Erythroblast (primary cell): ENCODE measurements at regions not wholly inside any gene's neighbourhood (a gene's known extent, or its start where the extent isn't known, plus 50 kb on each side); places are given as distances from the start of the nearest gene placed in this dataset.

ENCODE experiments used
- DNase-seq, 2 experiments: peaks; one replicate each; lab custom pipeline; 2025; lab: John Stamatoyannopoulos, UW
- GATA1 ChIP-seq: IDR thresholded peaks from 2 replicates; pipeline ENCODE4 v1.6.1; 2011; ENCODE audit warnings: low read depth, mild to moderate bottlenecking, control low read depth, low read length, moderate library complexity
- POLR2A ChIP-seq: IDR thresholded peaks from 2 replicates; pipeline ENCODE4 v1.6.1; 2011; ENCODE audit warnings: mild to moderate bottlenecking, low read length

DNA sequence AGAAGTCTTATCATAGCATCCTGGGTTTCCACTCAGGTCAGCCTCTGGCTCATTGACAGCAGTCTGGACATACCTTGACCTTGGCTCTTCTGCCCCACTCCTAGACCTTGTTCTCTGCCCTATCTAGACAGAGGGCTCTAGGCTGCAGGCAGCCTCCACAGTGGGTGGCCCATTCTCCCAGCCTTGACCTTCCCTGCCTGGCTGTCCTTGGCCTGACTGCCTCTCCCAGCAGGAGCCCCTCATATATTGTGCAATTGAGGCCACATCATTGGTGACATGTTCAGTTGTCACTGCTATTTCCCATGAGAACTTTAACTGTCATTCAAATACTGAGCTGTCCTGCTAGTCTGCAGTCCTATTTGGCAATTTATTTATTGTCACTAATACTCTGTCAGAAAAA lies 503.4 kb downstream of the PLXNA4 start:
- DNase-seq = no peak
- TF ChIP-seq POLR2A (no peak), GATA1 (no peak)

DNA sequence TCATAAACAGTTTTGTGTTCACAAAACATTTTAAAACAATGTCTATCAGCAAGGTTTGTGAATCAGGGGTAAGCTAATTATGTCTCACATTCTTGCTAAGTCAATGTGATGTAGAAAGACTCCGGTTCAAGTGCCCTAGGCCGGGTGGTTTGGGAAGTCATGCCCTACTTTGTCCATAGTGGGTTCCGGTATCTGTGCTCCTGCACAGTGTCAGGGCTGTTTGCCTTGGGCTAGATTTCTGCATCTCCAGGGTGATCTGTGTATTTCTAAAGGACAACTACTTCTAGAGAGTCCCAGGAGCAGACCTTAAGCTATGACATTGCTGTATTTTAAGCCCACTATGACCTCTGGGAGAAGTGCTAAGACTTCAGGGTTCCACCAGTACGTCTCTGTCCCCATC lies 504.1 kb downstream of the PLXNA4 start:
- TF ChIP-seq GATA1 (no peak), POLR2A (no peak)
- no peak for DNase-seq

DNA sequence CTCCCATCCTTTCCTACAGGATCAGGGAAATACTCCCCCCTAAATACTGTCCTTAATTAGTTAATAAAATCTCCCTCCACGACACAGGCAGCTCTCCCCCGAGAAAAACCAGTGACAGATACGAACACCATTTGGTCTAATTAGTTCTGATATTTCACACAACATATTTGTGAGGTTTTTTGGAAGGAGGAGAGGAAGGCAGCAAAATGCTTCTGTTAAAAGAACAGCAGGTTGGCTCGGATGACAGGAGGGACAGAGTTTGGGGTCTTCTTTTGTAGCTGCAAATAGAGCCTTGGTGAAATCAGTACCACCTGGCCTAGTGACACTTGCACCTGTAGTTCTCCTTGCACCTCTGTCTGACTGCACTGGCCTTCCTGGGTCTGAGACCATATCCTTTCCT lies 507.0 kb downstream of the PLXNA4 start:
- DNase-seq = no peak
- no peak for TF ChIP-seq POLR2A
- no peak for TF ChIP-seq GATA1

DNA sequence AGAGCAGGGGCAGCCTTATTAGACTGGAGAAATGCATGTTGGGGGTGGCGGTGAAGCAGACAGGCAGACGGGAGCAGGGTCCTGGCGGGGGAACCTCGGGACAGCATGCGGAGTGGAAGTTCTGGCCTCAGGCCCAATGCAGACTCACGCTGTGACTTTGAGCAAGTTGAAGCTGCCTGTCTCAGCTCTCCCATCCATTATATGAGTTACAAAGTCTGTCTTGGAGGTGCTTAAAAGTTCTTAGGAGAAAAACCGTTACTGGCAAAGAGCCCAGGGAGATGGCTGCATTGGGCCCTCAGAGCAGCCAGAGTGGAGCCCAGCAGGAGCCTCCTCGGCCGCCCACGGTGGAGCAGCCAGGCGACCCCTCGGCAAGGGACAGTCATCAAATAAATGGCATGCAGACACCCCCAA lies 509.5 kb downstream of the PLXNA4 start:
- no peak for DNase-seq
- TF ChIP-seq GATA1 (no peak), POLR2A (no peak)

DNA sequence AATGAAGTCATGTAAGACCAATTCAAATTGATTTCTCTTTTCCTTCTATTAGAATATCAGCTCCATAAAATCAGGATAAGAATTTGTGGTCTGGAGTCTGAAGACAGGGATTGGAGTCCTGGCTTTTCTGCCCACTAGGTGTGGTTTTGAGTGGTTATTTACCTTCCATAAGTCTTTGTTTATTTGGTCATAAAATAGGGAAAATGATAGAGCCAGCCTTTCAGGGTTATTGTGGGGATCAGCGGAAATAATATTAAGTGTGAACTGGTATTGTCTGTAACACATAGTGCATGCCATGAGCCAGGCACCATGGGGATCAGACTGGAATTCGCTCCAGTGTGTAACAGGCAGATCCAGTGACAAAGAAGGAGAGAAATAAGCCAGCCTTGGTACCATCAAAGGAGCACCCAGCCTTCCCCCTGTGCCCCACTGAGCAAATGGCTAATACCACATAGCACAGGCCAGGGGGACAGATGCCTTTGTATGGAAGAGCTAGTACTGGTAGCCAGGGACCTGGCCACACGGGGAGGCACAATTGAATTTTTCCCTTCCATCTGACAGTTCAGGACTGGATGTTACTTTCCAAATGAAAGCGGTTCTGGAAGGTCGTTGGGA lies 509.7 kb upstream of the PODXL start:
- DNase-seq = no peak
- TF ChIP-seq POLR2A = no peak
- no peak for TF ChIP-seq GATA1

DNA sequence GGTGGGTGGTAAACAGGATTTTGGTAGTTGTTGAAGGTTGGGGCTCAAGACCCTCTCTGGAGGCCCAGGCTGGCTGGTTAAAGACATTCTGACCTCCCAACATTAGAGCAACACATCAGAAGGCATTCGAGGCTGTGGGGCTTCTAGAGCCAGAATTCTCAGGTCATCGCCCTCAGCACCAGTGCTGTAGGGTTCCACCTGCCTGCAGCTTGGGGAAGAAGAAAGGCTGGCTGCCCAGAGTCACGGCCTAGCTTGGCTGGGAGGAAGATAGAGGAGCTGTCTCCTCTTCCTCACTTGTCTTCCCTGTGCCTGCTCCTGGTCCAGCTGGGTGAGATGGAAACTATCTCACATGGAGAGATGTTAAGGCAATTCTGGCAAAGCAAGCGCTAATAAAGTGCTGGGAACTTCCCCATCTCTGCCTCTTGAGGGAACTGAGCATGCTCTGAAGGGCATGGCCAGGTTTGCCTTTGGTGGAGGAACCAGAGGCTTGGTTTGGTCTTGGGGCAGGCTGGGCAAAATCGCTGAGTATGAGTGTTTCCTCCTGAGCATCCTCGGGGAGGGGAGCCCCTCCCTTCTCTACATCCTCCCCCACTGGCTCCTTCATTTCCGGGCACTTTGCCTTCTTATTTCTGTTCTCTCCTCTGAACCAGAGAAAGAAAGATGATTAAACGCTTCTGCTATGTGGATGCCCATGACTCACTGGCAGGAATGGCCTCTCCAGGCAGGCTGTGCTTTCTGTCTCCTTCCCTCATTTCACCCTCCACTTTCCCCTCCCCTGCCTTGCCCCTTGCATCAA lies 509.0 kb upstream of the PODXL start:
- no peak for DNase-seq
- TF ChIP-seq GATA1 (no peak), POLR2A (no peak)

DNA sequence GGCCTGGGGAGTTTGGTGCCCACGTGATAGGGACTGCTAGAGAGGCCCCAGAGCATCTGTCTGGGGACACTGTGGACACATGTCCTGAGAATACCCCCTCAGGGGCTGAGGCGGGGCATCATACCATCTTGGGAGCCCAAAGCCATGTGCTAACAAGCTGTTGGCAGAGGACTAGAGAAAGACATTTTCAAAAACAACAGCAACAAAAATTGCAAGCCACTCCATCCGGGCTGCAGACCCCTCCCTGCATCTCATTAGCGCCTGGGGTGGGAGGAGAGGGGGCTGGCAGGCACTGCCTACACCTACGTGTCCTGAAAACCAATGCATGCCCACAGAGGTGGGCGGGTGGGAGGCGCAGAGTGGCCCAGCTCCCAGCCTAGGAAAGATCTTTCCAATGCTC lies 507.4 kb upstream of the PODXL start:
- DNase-seq = no peak
- TF ChIP-seq GATA1 = no peak

DNA sequence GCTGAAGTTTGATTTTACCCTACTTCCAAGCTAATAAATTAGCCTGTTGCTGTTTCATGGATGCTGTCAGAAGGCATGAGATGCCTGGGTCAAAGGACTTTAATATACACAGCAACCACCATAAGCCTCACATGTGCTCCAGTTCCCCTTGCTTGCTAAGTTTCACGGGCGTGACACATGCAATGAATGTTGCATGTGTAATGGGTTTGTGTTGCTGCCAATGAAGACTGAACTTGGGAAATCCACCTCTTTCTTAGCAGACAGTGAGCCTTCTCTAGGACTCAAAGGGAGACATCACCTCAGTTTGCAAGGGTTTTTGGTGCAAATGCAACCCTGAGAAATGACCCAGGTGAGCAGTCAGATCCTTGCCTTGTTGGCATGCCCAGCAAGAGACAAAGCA lies 505.5 kb upstream of the PODXL start:
- TF ChIP-seq GATA1 (no peak), POLR2A (no peak)
- DNase-seq = no peak

DNA sequence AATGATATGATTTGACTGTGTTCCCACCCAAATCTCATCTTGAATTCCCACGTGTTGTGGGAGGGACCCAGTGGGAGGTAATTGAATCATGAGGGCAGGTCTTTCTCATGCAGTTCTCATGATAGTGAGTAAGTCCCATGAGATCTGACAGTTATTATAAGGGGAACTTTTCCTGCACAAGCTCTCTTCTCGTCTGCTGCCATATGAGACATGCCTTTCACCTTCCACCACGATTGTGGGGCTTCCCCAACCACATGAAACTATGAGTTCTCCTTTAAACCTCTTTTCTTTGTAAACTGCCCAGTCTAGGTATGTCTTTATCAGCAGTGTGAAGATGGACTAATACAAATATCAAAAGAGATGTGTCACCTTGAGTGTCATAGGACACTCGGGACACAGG lies 502.7 kb upstream of the PODXL start:
- TF ChIP-seq GATA1 (no peak), POLR2A (no peak)

DNA sequence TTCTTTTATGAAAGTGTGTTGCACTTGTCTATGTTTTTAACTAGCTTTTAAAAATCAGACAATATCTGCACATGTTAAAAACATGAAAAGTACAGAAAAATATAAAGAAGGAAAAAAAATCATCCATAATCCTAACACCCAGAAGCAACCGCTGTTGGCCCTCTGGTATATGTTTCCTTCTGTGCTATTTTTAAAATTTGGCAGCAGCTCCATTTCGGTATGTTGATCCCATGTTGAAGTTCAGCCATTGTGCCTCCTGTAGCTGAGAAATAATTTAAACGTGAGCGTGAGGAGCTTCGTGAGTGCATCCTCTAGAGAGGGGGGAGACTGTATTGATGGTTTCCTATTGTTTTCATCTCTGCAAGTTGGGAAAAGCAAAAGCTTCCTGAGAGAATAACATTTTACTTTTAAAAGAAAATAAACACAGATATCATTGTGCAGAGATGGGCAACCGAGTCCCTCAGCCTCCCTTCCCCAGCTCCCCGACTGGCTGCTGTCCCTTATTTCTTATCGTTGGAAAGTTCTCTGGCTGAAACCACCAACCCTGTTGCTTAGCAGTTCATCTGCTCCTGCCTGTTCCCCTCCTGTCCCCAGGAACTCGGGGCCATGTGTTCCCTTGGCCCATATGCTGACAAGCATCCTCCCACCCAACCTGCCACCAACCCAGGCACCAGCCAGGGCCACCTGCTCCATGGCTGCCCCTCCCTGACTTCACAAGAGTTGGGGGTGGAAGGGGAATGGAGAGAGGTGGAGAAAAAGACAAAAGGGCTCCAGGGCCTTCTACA lies 499.1 kb upstream of the PODXL start:
- TF ChIP-seq POLR2A = no peak
- no peak for TF ChIP-seq GATA1
- DNase-seq = no peak

More for the DNA sequence above, 502.7 kb upstream of the PODXL start:
- DNase-seq = no peak

DNA sequence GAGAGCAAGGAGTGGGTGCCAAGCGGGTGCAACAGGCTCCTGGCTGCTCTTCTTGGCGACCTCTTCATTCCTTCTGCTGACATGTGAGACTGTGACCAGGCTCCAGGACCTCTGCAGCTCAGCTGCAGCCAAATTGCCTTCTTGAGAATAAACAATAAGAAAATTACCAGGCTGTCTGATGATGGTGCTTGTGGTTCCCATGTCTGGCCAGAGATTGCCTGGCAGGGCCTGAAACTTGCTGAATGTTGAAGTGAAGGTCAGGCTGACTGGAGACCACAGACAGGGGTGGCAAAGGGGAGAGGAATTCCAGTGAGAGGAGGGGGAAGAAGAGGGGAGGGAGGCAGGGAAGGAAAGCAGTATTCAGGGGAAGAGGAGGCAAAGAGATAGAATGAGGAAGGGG lies 497.4 kb upstream of the PODXL start:
- TF ChIP-seq POLR2A (no peak), GATA1 (no peak)
- no peak for DNase-seq

DNA sequence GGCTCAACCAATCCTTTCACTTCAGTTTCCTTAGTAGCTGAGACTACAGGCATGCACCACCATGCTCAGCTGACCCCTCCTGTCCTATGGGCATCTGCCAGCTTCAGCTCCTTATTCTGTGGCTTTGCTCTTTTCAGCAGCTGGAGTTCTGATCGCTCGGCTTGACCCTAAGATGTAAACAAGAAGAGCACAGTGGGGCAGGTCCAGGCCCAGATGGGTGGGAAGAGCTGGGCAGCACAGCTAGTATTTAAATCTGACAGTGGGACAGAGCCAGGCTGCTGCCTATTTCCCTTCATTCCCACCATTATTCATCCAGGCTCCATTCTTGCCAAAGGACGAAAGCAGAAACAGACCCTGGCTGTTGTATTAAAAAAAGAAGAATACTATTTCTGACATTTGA lies 494.9 kb upstream of the PODXL start:
- no peak for DNase-seq
- no peak for TF ChIP-seq POLR2A
- no peak for TF ChIP-seq GATA1

DNA sequence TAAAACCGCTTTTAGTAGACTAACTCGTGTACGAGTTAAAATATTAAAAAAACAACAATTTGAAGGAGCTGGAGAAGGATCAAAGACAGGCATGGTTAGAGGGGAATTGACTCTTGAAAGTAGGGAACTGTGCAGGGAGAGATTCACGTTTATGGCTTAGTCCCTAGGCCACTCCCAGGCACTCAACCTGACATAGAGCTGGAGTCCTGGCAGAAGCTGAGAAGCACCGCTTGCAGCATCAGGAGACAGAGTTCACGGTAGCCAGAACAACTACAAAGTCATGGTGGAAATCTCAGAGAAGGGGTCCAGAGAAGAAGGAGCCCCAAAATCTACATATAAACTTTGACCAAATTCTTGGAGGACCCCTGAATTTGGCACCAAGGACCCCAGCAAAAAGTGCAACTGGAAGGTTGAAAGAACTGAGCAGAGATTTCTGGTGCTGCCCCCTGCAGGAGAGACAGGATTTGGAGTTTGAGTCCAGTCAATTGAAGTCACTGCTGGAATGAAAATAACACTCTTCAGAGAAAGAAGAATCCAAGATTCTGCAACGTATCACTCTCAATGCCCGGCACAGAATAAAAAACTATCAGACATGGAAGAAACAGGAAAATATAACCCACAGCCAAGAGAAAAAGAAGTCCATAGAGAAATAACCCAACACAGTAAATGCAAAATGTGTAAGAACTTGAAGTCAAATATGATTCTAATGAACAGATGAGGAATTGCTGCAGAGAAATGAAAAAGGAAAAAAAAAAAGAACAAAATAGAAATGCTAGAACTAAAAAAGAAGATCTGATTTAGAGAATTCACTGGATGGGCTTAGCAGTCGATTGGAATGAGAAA lies 493.3 kb upstream of the PODXL start:
- peak; percentile 5 to 38 for DNase-seq
- no peak for TF ChIP-seq GATA1
- no peak for TF ChIP-seq POLR2A

DNA sequence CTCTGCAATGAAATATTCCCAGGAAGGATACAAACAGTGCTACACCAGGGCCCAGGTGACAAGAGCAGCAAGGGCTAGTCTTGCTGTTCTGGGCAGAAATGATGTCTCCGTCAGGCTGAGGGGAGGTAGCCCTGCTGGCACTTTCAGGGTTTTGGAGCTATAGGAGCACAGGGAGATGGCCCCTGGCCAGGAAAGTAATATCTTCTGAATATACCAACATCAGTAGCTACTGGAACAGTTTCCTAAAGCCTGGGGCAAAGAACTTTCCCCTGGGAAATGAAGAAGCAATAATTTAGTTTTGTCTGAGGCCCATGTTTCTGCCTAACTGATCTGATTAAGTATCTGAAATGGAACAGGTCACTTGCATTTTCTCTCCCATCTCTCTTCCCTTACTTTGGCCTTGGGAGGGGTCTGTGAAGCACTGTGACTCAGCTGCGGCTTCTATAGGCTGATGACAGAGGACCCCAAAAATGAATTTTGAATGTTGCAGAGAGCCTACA lies 489.1 kb upstream of the PODXL start:
- no peak for TF ChIP-seq GATA1
- TF ChIP-seq POLR2A = no peak
- DNase-seq = no peak
